IMR-90 (cell line): ENCODE measurements at regions not wholly inside any gene's neighbourhood (a gene's known extent, or its start where the extent isn't known, plus 50 kb on each side); places are given as distances from the start of the nearest gene placed in this dataset.
A peak's percentile ranks its signal among the peaks of the same experiment; 100 is the strongest.

Source experiments
- ATAC-seq: fragments of 200-7000 bp; cut with Tn5 transposase; 2 replicates; pipeline ENCODE4 v1.9.1; 2020; ENCODE audit warnings: low read depth, mild to moderate bottlenecking, moderate library complexity
- BruUV-seq: library from RNA; stranded (reverse); fragments of 400-500 nt; replicated peaks from 2 replicates; lab custom pipeline; 2021; lab: Mats Ljungman, UMichigan
- CTCF ChIA-PET: fragments of 300-600 bp; formaldehyde crosslinking; extraction: SDS; loops from one replicate; lab custom pipeline; 2021; ENCODE audit warnings: antibody characterized with exemption; lab: Yijun Ruan, JAX
- POLR2A ChIA-PET: fragments of 300-600 bp; sonication (Branson Sonifier 250); formaldehyde crosslinking; loops from one replicate; lab custom pipeline; 2022; ENCODE audit warnings: antibody characterized with exemption; ENCODE audit not compliant: unreplicated experiment; lab: Charles Lee
- DNase-seq: peaks from one replicate; pipeline ENCODE4 v3.0.0; 2013
- H2AFZ ChIP-seq: replicated peaks from 2 replicates; pipeline ENCODE3; 2013; ENCODE audit warnings: low read length, mild to moderate bottlenecking; ENCODE audit not compliant: poor library complexity
- H2AK5ac ChIP-seq: 2 replicates; pipeline ENCODE4 v1.6.1; 2013; ENCODE audit warnings: low read depth, low read length, inconsistent platforms
- H2AK9ac ChIP-seq: replicated peaks from 2 replicates; pipeline ENCODE3; 2013; ENCODE audit warnings: mild to moderate bottlenecking, low read depth, low read length, moderate library complexity; ENCODE audit not compliant: poor library complexity
- H2BK120ac ChIP-seq: 2 replicates; pipeline ENCODE4 v1.6.1; 2013; ENCODE audit warnings: low read depth, low read length, inconsistent platforms
- H2BK15ac ChIP-seq: 3 replicates; pipeline ENCODE4 v1.6.1; 2013; ENCODE audit warnings: low read depth, low read length, inconsistent platforms
- H2BK20ac ChIP-seq: 2 replicates; pipeline ENCODE4 v1.6.1; 2013; ENCODE audit warnings: low read depth, mild to moderate bottlenecking, inconsistent platforms, low read length, moderate library complexity
- H2BK5ac ChIP-seq: 2 replicates; pipeline ENCODE4 v1.6.1; 2013; ENCODE audit warnings: mild to moderate bottlenecking, low read depth, low read length, inconsistent platforms; ENCODE audit not compliant: poor library complexity, severe bottlenecking
- H3K14ac ChIP-seq: replicated peaks from 2 replicates; pipeline ENCODE4 v1.6.1; 2013; ENCODE audit warnings: low read depth, low read length, inconsistent platforms
- H3K18ac ChIP-seq: 2 replicates; pipeline ENCODE4 v1.6.1; 2013; ENCODE audit warnings: low read depth, low read length, control low read depth
- H3K23ac ChIP-seq: 2 replicates; pipeline ENCODE4 v1.6.1; 2013; ENCODE audit warnings: low read depth, low read length, inconsistent platforms
- H3K27ac ChIP-seq: 2 replicates; pipeline ENCODE4 v1.5.1; 2013; ENCODE audit warnings: mild to moderate bottlenecking, control low read depth, low read length; ENCODE audit not compliant: insufficient read depth
- H3K27me3 ChIP-seq: 2 replicates; pipeline ENCODE4 v1.6.1; 2013; ENCODE audit warnings: low read length; ENCODE audit not compliant: control insufficient read depth, insufficient read depth
- H3K36me3 ChIP-seq: 2 replicates; pipeline ENCODE4 v1.6.1; 2013; ENCODE audit warnings: low read length, mixed read lengths; ENCODE audit not compliant: control insufficient read depth, insufficient read depth
- H3K4ac ChIP-seq: 2 replicates; pipeline ENCODE4 v1.6.1; 2013; ENCODE audit warnings: low read depth, low read length, inconsistent platforms
- H3K4me1 ChIP-seq: 2 replicates; pipeline ENCODE4 v1.6.1; 2013; ENCODE audit warnings: low read length, mixed read lengths; ENCODE audit not compliant: control insufficient read depth, insufficient read depth
- H3K4me2 ChIP-seq: 2 replicates; pipeline ENCODE4 v1.6.1; 2013; ENCODE audit warnings: low read depth, mild to moderate bottlenecking, control low read depth, low read length, moderate library complexity
- H3K4me3 ChIP-seq: 2 replicates; pipeline ENCODE4 v1.5.1; 2013; ENCODE audit warnings: low read depth, mild to moderate bottlenecking, control low read depth, low read length, moderate library complexity; ENCODE audit not compliant: insufficient read depth
- H3K56ac ChIP-seq: 2 replicates; pipeline ENCODE4 v1.6.1; 2013; ENCODE audit warnings: low read length, inconsistent platforms; ENCODE audit not compliant: insufficient read depth; ENCODE audit errors: extremely low read depth
- H3K79me1 ChIP-seq, 2 experiments: 2 replicates each; pipeline ENCODE4 v1.6.1; 2013; ENCODE audit warnings: low read length in 2 of 2, inconsistent platforms in 1 of 2, low read depth in 1 of 2
- H3K9ac ChIP-seq: 2 replicates; pipeline ENCODE4 v1.6.1; 2013; ENCODE audit warnings: low read depth, low read length, control low read depth
- H3K9me1 ChIP-seq: 2 replicates; pipeline ENCODE4 v1.6.1; 2013; ENCODE audit warnings: low read length, inconsistent platforms; ENCODE audit not compliant: insufficient read depth
- H3K9me3 ChIP-seq: 2 replicates; pipeline ENCODE4 v1.6.1; 2013; ENCODE audit warnings: low read length; ENCODE audit not compliant: control insufficient read depth, insufficient read depth
- H4K20me1 ChIP-seq: 2 replicates; pipeline ENCODE4 v1.6.1; 2013; ENCODE audit warnings: low read length, inconsistent platforms; ENCODE audit not compliant: insufficient read depth
- H4K5ac ChIP-seq: 2 replicates; pipeline ENCODE4 v1.6.1; 2013; ENCODE audit warnings: mild to moderate bottlenecking, low read depth, low read length, control low read depth
- H4K8ac ChIP-seq, 2 experiments: 2 replicates each; pipeline ENCODE4 v1.6.1; 2013; ENCODE audit warnings: low read depth in 2 of 2, low read length in 2 of 2, control low read depth in 1 of 2, inconsistent platforms in 1 of 2
- H4K91ac ChIP-seq: 2 replicates; pipeline ENCODE4 v1.6.1; 2013; ENCODE audit warnings: low read depth, low read length, inconsistent platforms; ENCODE audit not compliant: insufficient read depth
- BHLHE40 ChIP-seq: fragments of 150-350 bp; IDR thresholded peaks from 2 replicates; pipeline ENCODE4 v1.6.1; 2016; ENCODE audit warnings: mild to moderate bottlenecking, low read depth, low read length
- CEBPB ChIP-seq: IDR thresholded peaks from 2 replicates; pipeline ENCODE4 v1.6.1; 2012; ENCODE audit warnings: low read depth, low read length, improper control_type of control experiment
- FOS ChIP-seq: fragments of 150-350 bp; IDR thresholded peaks from 2 replicates; pipeline ENCODE4 v1.6.1; 2016; ENCODE audit warnings: low read depth, low read length
- MAFK ChIP-seq: IDR thresholded peaks from 2 replicates; pipeline ENCODE4 v1.6.1; 2012; ENCODE audit warnings: low read depth, low read length, improper control_type of control experiment
- MXI1 ChIP-seq: IDR thresholded peaks from 2 replicates; pipeline ENCODE4 v1.6.1; 2012; ENCODE audit warnings: low read depth, mild to moderate bottlenecking, low read length, moderate library complexity, borderline replicate concordance
- WGBS, 2 experiments: methylation state at CpG; one replicate each; pipeline versions ENCODE4 v1.1.5 to v1.1.7; 2013; ENCODE audit warnings: missing lambda C conversion rate in 2 of 2; ENCODE audit not compliant: insufficient read length in 1 of 2; ENCODE audit errors: extremely low coverage in 2 of 2; 5-methylcytosine and 5-hydroxymethylcytosine counted together
- dilution Hi-C: fragments of 300-500 bp; cut with HindIII; formaldehyde crosslinking; loops from one replicate; pipeline ENCODE4 v1.14.3; 2018; ENCODE audit warnings: low sequenced_read_pairs; ENCODE audit not compliant: unreplicated experiment
- in situ Hi-C: fragments of 300-500 bp; cut with MboI; formaldehyde crosslinking; loops from 3 replicates; pipeline ENCODE4 v1.14.3; 2019; ENCODE audit warnings: low sequenced_read_pairs, inconsistent platforms, mixed read lengths
- intact Hi-C: fragments of 100-400 bp; cut with micrococcal nuclease; formaldehyde crosslinking; loops from 2 replicates; pipeline ENCODE4 v1.10.0; 2022
- TF ChIP-seq, protein P1 (sequence below): fragments of 150-350 bp; IDR thresholded peaks from 2 replicates; pipeline ENCODE4 v1.6.1; 2017; ENCODE audit warnings: mild to moderate bottlenecking, antibody characterized with exemption, low read length, low read depth
- TF ChIP-seq, protein P2 (sequence below): fragments of 150-350 bp; IDR thresholded peaks from 2 replicates; pipeline ENCODE4 v1.6.1; 2016; ENCODE audit warnings: low read depth, mild to moderate bottlenecking, low read length, moderate library complexity, borderline replicate concordance

DNA sequence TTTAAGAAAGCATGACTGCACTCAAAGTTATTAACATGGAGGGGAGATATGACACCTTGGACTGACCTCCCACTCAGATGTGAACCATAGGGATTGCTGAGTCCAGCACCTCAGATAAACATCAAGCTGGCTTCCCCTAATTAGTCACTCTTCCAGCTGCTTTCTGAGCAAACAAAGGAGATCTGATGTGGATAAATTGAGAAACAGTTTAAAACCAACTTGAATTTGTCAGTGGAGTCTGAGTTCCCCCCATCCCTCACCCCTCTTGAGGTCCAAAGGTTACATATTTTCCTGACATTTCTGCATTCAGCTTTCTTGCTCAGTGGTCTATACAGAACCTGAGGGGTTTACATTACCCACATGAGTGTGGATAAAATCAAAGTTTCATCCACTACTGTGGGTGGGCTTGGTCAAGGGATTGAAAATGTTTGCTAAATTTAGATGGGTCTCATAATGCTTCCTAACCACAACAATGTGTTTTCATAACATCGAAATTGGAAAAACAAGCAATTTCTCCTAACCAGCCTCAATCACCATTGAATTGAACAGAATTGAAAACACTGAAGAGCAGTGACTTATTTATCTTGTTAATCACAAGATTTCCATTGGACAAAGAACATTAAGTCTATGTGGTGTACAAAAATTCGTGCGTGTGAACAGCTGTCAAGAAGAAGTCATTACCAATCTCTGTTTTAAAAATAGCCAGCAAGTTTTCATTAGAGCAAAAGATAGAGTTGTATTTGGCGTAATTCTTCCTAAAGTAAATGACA lies 292.3 kb downstream of the METTL15 start:
- no peak overlapping the region for H3K4me3 ChIP-seq
- peak overlapping the region; percentile 61 for H2BK120ac ChIP-seq
- H2AK9ac ChIP-seq = no peak overlapping the region
- no CpG with 5 or more reads among the region's 4 CpGs for WGBS, 2 experiments
- no peak overlapping the region for H3K27ac ChIP-seq
- no TSS peak for BruUV-seq
- in situ Hi-C loops = no loop called here
- no peak overlapping the region for H4K91ac ChIP-seq
- H2BK15ac ChIP-seq = no peak overlapping the region; the same call in 2 of the 3 replicates
- peak; percentile 87 for DNase-seq
- no peak overlapping the region for H3K4ac ChIP-seq
- no peaks in the 10 kb centered on the region for H4K20me1 ChIP-seq
- TF ChIP-seq, protein P1, sequence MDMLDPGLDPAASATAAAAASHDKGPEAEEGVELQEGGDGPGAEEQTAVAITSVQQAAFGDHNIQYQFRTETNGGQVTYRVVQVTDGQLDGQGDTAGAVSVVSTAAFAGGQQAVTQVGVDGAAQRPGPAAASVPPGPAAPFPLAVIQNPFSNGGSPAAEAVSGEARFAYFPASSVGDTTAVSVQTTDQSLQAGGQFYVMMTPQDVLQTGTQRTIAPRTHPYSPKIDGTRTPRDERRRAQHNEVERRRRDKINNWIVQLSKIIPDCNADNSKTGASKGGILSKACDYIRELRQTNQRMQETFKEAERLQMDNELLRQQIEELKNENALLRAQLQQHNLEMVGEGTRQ = no peak
- TF ChIP-seq MXI1 = no peak
- TF ChIP-seq, protein P2, sequence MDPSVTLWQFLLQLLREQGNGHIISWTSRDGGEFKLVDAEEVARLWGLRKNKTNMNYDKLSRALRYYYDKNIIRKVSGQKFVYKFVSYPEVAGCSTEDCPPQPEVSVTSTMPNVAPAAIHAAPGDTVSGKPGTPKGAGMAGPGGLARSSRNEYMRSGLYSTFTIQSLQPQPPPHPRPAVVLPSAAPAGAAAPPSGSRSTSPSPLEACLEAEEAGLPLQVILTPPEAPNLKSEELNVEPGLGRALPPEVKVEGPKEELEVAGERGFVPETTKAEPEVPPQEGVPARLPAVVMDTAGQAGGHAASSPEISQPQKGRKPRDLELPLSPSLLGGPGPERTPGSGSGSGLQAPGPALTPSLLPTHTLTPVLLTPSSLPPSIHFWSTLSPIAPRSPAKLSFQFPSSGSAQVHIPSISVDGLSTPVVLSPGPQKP = no peak
- peak; percentile 39; the same call in 1 of the 2 replicates for TF ChIP-seq FOS
- no peak; the same call in 1 of the 2 replicates for TF ChIP-seq CEBPB
- TF ChIP-seq BHLHE40 = peak; percentile 46; the same call in 1 of the 2 replicates
- peak; percentile 22; the same call in 1 of the 2 replicates for TF ChIP-seq MAFK
- H3K36me3 ChIP-seq = no peaks in the 10 kb centered on the region
- H3K23ac ChIP-seq = peak overlapping the region; percentile 9; the same call in 1 of the 2 replicates
- dilution Hi-C loops = no loop called here
- H3K9ac ChIP-seq = no peak overlapping the region
- H2AK5ac ChIP-seq = no peak overlapping the region
- H3K9me1 ChIP-seq = no peaks in the 10 kb centered on the region
- no peaks in the 10 kb centered on the region for H3K79me1 ChIP-seq
- no peaks in the 10 kb centered on the region for H3K27me3 ChIP-seq
- no peak overlapping the region for H3K56ac ChIP-seq
- H4K5ac ChIP-seq = peak overlapping the region; percentile 30; the same call in 1 of the 2 replicates
- peaks cover 8% of the 10 kb centered on the region for H3K4me1 ChIP-seq
- no peak overlapping the region for H2AFZ ChIP-seq
- POLR2A ChIA-PET = no interaction called here
- peak overlapping the region; percentile 20; the same call in 1 of the 2 replicates for H3K4me2 ChIP-seq
- CTCF ChIA-PET = interaction anchor here (0.8 to 1.2 kb wide), 2 partner anchors 9 to 15 kb away, joined by 4 to 5 read pairs; no protein-coding TSS in a partner anchor
- H3K18ac ChIP-seq = peak overlapping the region; percentile 49; the same call in 1 of the 2 replicates
- ATAC-seq = peak; percentile 86
- peak overlapping the region; percentile 33 for H2BK5ac ChIP-seq
- peak overlapping the region; percentile 36 for H2BK20ac ChIP-seq
- 0 out of 2 replicates have a peak overlapping the region, but pooled peaks have one; percentile 11 for H3K14ac ChIP-seq
- intact Hi-C loops = no loop called here
- H3K9me3 ChIP-seq = no peaks in the 10 kb centered on the region
- H4K8ac ChIP-seq = no peak overlapping the region
